T-helper 2 cell treated with Interferon-gamma antibody and Interleukin-4, amounts not matched to agents 100 ng/mL and 5 ng/mL, for 36 hours (primary cell): ENCODE measurements at regions not wholly inside any gene's neighbourhood (a gene's known extent, or its start where the extent isn't known, plus 50 kb on each side); places are given as distances from the start of the nearest gene placed in this dataset.

Source experiments
- intact Hi-C: fragments of 100-400 bp; cut with micrococcal nuclease; formaldehyde crosslinking; loops from one replicate; pipeline ENCODE4 v1.15.1; 2023

DNA sequence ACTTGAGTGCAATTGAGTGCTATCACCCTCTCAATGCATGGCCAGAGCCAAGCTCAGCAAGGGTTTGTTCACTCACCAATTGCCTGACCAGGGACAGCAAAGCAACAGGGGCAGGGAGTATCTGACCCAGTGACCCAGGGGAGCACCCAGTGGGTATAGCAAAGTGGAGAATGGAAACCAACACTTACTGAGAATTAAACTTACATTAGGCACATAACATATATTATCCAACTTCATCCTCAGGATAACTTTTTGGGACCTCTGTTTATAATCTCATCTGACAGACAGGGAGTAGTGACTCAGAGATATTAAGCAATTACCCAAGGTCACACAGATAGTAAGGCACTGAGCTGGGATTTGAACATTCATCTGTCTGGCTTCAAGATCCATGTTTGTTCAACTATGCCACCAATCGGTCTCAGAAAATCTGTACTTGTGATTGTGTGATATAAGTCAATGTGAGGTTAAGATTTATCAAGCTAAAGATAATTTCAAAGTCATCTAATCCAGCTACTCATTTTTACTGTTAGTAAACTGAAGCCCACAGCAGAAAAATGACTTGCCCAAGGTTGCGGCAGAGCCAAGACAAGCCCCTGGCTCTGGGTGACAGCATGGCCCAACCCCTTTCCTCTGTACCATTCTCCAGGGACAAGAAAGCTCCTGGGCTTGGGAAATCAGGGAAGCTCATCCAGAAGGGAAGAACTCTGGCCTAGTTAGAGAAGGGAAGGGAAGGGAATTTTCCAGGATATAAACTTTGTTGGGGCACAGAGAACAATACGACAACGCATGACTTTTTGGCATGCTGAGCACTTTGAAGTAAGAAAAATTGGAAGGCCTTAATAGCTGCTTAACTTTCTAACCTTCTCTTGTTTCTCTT is 138.0 kb upstream of the SMAD3 start:
- intact Hi-C loops = no loop called here

DNA sequence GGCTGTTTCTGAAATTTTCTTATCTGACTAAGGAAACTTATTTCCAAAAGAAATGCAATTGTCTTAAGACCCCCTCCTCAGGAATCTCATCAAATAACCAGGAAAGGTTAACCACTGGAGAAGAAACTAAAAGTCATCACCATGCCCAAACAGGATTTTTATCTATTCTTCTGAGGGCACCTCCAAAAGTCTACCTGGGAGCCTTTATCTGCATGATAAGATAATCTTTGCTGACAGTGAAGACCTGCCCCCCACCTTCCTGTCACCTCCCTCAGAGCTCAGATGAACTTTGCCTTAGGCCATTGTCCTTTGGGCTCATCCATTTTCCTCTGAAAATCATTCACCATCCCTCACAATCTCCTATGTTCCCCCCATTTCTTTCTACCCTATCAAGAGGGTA is 137.3 kb upstream of the SMAD3 start:
- intact Hi-C loops = no loop called here

DNA sequence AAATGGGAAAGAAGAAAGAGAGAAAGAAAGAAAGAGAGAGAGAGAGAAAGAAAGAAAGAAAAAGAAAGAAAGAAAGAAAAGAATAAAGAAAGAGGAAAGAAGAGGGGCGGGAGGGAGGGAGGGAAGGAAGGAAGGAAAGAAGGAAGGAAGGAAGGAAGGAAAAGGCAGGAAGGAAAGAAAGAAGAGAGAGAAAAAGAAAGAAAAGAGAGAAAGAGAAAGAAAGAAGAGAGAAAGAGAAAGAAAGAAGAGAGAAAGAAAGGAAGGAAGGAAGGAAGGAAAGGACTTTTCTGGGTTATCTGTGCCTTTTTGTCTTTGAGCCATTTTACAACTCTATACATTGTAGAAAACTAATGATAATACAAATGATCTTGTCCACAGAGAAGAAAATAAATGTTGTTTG is 136.6 kb upstream of the SMAD3 start:
- intact Hi-C loops = no loop called here

DNA sequence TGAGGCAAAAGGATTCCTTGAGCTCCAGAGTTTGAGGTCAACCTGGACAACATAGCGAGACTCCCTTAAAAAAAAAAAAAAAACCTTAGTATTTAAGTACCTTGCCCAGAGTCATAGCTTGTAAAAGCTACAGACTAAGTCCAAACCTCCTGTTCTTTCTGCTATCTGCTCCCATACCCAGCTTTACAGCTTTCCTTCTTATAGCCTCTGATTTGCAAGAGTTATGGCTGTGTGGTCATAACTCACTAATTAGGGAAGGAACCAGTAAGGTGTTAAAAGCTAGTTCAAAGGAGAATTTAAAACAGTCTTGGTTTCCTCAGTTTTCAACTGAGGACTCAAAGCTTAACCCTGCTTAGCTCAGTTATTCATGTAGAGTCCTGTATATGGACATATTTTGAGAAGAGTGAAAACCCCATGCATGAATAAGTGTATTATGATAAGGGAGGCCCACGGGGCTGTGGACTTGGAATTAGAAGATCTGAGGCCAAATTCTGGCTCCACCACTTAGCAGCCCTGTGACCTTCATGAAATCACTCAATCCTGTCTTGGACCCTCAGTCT is 135.5 kb upstream of the SMAD3 start:
- intact Hi-C loops = no loop called here

DNA sequence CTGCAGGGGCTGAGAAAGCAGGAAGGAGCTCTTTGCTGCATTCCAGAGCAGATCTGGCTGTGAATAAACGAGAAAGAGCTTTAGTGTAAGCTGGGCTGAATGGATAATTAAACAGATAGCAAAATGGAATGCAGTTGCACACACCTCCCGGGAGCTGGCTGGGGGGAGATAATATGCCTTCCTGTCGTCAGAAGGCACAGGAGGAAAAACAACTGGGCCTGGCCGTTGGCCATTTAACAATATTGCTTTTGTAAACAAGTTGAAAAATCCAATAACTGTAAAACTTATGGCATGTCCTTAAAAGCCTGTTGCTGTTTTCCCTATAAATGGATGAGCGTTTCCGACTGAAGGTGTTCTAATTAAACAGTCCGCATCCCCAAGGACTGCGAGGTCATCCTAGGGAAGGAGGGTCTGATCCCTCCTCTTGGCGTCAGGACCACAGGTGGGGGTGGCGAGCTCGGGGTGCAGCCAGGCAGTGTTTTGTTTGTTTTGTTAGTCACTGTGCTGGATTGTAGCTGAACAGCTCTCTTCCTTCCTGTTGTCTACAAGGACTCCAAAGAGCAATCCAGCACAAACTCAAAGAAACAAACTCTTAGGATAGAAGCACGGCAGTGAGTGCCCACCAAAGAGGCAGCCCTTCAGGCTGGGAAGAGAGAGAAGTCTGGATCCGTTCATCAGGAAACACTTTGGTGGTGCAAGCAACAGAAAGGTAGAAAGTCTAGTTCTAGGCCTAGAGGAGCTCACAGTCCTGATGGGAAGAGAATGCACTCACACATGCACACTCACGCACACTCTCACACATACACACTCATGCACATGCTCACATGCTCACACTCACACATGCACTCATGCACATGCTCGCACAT is 133.4 kb upstream of the SMAD3 start:
- intact Hi-C loops = no loop called here

DNA sequence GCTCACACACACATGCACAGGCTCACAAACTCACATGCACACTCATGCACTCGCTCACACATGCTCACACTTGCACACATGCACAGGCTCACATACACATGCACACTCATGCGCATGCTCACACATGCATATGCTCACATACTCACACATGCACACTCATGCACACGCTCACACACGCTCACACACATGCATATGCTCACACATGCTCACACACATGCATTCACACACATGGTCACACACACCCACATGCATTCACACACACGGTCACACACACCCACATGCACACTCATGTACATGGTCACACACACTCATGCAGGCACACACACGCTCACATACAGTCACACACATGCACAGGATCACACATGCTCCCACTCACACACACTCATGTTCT is 132.8 kb upstream of the SMAD3 start:
- intact Hi-C loops = no loop called here

DNA sequence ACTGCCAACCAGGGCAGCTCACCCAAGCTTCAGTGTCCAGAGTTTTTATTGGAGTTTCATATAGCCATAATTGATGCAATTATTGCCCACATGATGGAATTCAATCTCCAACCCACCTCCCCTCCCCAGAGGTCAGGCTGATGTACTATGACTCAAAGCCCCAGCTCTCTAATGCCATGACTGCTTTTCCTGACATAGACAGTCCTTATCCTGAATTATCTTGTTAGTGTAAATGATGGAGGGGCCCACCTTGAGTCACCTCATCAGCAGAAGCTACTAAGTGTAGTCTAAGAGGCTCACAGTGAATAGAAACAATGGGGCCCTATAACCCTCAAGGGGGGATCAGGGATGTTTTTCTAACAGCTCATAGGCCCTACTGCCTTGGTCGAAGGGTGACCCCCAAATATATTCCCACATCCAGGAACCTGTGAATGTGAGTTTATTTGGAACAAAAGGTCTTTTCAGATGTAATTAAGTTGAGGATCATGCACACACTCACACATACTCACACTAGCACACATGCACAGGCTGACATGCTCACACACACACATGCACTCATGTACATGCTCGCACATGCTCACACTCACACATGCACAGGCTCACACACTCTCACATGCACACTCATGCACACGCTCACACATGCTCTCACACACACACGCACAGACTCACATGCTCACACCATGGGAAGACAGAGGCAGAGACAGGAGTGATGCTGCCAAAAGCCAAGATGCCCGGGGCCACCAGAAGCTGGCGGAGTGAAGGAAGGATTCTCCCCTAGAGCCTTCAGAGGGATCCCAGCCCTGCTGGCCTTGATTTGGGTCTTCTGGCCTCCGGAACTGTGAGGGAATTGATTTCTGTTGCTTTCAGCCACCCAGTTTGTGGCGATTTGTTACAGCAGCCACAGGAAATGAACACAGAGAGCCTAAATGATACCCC is 131.2 kb upstream of the SMAD3 start:
- intact Hi-C loops = no loop called here

DNA sequence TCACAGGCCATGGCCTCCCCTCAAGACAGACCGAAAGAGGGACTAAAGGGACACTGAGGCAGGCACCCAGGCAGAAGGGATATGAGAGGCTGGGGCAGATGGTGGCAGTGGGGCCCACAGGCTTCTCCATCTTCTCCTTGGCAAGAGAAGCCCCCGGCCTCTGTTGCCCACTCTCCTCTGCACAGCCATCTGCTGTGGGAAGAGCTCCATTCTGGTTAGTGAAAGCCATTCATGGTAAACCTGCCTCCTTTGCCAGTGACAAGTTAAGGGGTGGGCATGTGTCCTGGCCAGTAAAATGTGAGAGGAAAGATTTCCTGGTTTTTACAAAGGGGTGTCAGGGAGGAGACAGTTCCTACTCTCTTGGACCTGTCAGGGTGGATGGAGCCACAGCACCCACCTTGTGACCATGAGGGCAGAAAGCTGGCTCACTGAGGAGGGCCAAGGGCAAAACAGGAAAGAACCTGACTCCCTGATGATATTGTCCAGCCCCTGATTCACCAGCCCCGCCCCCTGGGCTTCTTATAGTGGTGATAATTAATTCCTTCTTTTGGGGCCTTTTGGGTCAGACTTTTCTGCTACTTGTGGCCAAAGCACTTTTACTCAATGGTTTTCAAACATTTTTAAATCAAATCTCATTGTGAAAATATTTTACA is 130.4 kb upstream of the SMAD3 start:
- intact Hi-C loops = no loop called here

DNA sequence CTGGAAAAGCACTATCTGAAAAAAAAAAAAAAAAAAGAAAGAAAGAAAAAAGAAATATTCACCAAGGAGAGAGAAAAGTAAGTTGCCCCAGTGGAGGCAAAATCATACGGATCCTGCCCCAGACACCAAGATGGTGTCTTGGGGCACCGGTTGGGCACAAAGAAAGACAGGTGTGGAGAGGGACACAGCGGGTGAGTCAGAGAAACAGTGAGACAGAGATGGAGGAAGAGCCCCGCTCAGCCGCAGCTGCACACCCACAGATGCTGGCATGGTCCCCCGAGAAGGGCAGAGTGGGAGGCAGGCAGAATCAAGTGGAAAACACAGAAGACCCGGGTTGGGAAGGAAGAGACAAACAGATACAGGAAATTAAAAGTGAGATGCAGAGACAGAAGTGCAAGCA is 129.7 kb upstream of the SMAD3 start:
- intact Hi-C loops = no loop called here

DNA sequence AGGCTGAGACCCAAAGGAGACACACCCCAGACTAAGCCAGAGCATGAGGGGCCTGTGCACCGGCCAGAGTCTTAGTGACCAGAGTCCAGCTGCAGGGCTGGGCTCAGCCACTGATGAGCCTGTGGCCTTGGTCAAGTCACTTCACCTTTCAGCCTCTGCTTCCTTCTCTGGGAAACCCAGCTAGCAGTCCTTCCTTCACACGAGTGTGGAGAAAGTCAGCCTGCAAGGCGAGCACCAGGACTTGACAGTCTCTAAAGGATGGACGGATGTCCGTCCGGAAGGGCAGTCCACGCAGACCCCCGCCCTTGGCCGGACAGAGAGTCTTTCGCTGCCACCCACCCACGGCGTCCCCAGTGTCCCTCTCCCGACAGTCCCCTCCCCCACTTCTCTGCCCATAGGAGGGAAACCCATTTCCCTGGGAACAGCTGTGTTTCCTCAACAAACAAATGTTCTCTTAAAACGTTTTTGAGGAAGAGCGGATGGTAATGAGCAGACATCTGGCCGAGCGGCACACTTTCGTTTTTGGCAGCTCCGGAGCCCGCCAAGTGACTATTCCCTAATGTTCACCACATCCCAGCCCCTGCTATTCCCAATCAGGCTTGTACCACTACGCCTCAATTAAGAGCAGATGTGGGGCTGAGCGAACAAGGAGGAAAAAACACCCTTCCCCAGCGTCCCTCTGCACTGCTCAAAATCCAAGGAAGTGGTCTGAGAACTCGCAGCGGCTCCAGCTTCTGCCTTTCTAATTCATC is 129.1 kb upstream of the SMAD3 start:
- intact Hi-C loops = no loop called here

DNA sequence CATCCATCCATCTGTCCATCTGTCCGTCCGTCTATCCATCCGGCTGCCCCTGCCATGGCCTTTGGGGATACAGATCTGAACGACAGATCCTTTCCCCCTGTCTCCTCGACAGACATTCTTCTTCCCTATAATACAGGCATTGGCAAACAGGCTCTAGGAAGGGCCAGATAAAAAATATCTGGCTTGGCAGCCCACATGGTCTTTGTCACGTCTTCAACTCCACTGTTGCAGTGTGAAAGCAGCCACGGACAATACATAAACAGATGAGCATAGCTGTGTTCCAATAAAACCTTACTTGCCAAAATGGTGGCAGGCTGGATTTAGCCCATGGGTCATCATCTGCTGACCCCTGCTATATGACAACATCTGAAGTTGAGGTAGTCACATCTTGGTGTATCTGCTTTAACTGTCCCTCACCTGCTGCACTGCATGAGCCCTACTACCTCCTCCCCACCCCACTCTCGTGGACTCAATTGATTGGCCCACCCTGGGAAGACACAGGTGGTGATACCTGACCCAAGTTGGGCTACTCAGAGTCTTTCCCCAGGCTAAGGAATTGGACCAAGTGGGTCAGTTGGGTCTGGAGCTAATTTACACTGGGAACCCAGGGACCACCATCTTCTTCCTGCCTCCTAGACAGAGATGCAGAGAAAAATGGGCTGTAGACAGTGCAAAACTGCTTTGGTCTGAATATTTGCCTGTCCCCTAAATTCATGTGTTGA is 128.4 kb upstream of the SMAD3 start:
- intact Hi-C loops = no loop called here

DNA sequence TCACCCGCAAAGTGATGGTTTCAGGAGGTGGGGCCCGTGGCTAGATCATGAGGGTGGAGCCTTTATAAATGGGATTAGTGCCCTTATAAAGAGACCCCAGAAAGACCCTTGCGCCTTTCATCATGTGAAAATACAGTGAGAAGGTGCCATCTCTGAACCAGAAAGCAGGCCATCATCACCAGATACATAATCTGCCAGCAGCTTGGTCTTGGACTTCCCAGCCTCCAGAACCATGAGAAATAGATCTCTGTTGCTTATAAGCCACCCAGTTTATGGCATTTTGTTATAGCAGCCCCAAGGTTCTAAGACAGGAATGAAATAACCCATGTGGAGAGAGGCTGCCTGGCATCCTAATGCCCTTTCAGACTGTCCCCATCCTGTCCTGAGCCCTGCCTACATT is 127.8 kb upstream of the SMAD3 start:
- intact Hi-C loops = no loop called here

DNA sequence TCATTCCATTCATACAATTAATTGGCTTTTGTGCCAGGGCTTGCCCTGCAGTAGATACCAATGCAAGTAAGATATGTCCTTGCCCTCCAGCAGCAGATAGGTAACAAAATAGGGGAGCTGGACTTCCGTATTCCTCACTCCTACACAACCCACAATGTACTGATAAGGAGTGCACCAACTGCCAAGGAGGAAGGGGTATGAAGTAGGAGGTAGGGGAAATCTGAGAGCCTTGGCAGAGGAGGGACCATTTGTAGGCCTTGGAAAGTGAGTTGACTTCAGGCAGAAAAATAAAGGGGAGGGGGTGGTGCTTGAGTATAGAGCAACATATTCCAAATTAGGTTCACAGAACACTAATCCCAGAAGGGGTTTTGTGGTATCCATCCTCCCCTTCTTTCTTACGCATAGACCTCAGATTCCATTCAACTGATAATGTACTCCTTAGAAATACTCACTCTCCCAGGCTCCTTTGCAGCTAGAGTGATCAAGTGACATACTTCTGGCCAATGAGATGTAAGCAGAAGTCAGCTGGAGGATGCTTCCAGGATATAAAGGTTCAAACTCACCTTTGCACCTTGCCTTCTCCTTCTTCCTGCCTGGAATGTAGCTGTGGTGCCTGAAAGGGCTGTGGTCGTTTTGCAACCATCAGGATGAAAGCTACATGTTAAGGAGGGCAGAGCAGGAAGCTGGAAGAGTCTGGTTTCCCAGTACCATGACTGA is 127.1 kb upstream of the SMAD3 start:
- intact Hi-C loops = no loop called here

DNA sequence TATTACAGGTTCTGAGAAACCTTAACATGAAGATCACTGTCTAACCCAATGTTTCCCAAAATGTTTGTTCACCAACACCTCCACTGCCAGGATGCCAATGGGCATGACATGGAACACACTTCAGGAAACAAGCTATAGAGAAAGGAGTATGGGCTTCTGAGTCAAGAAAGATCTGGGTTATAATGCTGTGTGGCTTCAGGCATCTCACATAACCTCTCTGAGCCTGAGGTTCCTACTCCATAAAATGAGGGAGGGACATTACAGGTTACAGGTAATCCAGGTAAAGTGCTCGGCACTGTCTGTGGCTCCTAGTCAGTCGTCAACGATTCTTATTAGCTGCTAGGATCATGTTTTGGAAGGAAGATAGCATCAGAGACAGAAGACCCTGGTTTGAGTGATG is 126.4 kb upstream of the SMAD3 start:
- intact Hi-C loops = no loop called here

DNA sequence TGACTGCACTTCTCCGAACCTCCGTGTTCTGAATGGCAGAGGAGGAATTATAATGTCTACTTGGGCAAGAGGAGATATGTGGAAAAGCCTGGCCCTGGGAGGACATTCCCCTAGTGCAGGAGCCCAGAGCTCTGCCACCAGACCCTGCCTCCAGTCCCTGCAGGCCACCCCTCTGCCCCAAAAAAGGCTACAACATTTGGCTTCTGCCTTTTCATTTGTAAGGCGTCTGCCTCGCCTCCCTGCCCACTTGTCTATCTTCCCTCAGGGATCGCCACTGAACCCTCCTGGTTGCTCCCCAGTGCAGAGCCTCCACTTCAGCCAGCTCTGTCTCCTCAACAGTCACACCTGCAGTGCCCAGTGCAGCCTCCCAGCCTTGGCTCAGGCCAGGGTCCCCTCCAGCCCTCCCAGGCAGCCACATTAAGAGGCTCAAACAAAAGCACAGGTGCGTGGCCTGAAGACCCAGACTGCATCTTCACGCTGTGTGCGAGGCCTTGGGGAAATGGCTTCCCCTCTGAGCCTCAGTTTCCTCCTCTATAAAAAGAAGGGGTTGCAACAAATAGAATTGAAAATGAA is 125.9 kb upstream of the SMAD3 start:
- intact Hi-C loops = loop anchor here (10.0 kb wide), 3 partner anchors 125 to 235 kb away; partner anchors contain the start of gene SMAD3

DNA sequence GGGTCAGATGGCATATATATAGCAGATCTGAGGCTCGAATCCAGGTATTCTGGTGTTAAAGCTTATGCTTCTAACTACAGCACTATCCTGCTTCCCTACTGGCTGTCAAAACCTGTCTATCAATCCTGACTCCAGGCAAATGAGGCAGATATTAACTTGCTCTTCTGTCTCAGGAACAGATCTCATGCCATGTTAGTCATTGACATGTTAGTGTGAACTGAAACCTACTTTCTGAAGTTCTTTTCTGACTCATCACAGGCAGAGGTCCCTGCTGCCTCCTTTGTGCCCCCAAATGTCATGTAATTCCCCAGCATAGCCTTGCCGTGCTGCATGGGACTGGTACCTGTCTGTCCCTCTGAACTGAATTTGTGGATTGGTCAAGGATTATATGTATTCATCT is 125.0 kb upstream of the SMAD3 start:
- intact Hi-C loops = loop anchor here (10.0 kb wide), 3 partner anchors 124 to 234 kb away; partner anchors contain the start of gene SMAD3

DNA sequence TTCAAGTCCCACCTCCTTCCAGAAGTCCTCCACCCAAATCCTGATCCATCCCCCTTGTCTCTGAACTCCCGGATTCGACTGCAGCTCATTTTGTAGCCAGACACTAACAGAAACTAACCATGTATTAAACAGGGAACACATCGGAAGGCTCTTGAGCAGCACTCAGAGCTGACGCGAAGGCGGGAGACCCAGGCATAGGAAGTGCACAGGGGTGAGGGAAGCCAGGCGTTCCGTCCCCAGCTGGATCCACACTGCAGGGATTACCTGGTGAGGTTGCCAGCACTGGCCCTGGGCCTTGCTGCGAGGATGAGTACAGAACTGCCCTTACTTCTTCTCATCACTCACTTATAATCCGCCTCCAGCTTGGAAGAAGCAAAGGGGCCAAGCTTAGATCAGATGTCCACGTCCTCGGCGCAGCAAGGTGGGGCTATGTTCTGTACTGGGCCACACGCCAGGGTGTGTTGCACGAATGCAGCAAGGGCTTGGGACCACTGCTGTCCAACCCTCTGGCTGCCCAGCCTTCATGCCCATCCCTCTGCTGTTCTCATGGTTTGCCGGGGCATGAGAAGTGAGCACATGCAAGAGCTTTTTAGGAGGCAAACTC is 124.2 kb upstream of the SMAD3 start:
- intact Hi-C loops = loop anchor here (10.0 kb wide), 3 partner anchors 124 to 234 kb away; partner anchors contain the start of gene SMAD3
